ENCODE measurements at regions not wholly inside any gene's neighbourhood (a gene's known extent, or its start where the extent isn't known, plus 50 kb on each side); places are given as distances from the start of the nearest gene placed in this dataset.
"Not testable (repeated sequence)": the region's sequence is repeated elsewhere in the genome, so short reads cannot be mapped to it uniquely, and the experiment has no call there.

GRCh38 chr13:43964698-43965458 is 85.2 kb downstream of the LACC1 start:
- H3K36me3 ChIP-seq (ENCODE audit: insufficient read depth, insufficient read length, low read length): no peaks in the 10 kb centered on the region

GRCh38 chr13:43965459-43965845 is 85.7 kb downstream of the LACC1 start:
- no peak overlapping the region for H3K9ac ChIP-seq (ENCODE audit: insufficient read length, low read depth)
- no peaks in the 10 kb centered on the region for H3K9me3 ChIP-seq (ENCODE audit: insufficient read depth, low read length)
- no peak overlapping the region for H3K4me3 ChIP-seq (ENCODE audit: insufficient read length, low read depth)
- H3K4me1 ChIP-seq (ENCODE audit: insufficient read depth, insufficient read length): peaks cover 5% of the 10 kb centered on the region
- H3K27me3 ChIP-seq (ENCODE audit: insufficient read depth, insufficient read length): no peaks in the 10 kb centered on the region
- TF ChIP-seq YY1 (IDR thresholded peaks at IDR 0.05; ENCODE audit: insufficient read depth, insufficient read length) (no peak), SUZ12 (IDR thresholded peaks at IDR 0.05; ENCODE audit: extremely low read depth, insufficient read depth, insufficient read length) (no peak), ZNF274 (IDR thresholded peaks at IDR 0.05; ENCODE audit: low read depth, low read length) (no peak)
- DNase-seq (ENCODE audit: low read depth, low spot score): no peak
- no peaks in the 10 kb centered on the region for H3K36me3 ChIP-seq (ENCODE audit: insufficient read depth, insufficient read length, low read length)

More at GRCh38 chr13:43964698-43965458, 85.2 kb downstream of the LACC1 start:
- TF ChIP-seq ZNF274 (IDR thresholded peaks at IDR 0.05; ENCODE audit: low read depth, low read length) (no peak), SUZ12 (IDR thresholded peaks at IDR 0.05; ENCODE audit: extremely low read depth, insufficient read depth, insufficient read length) (no peak), YY1 (IDR thresholded peaks at IDR 0.05; ENCODE audit: insufficient read depth, insufficient read length) (no peak)
- Histone ChIP-seq H3K9me3 (ENCODE audit: insufficient read depth, low read length) (no peaks in the 10 kb centered on the region), H3K9ac (ENCODE audit: insufficient read length, low read depth) (no peak overlapping the region), H3K4me3 (ENCODE audit: insufficient read length, low read depth) (no peak overlapping the region), H3K4me1 (ENCODE audit: insufficient read depth, insufficient read length) (peaks cover 5% of the 10 kb centered on the region), H3K27me3 (ENCODE audit: insufficient read depth, insufficient read length) (no peaks in the 10 kb centered on the region)
- DNase-seq (ENCODE audit: low read depth, low spot score): no peak

- not testable (repeated sequence) for H3K4me1 ChIP-seq (ENCODE audit: insufficient read depth, insufficient read length); H3K9me3 ChIP-seq (ENCODE audit: insufficient read depth, low read length); H3K36me3 ChIP-seq (ENCODE audit: insufficient read depth, insufficient read length, low read length); H3K27me3 ChIP-seq (ENCODE audit: insufficient read depth, insufficient read length); H3K4me3 ChIP-seq (ENCODE audit: insufficient read length, low read depth); DNase-seq (ENCODE audit: low read depth, low spot score); H3K9ac ChIP-seq (ENCODE audit: insufficient read length, low read depth)
Measured at GRCh38 chr13:43968251-43968942, 88.7 kb downstream of the LACC1 start.

GRCh38 chr13:43968943-43969690 is 89.4 kb downstream of the LACC1 start:
- H3K4me3 ChIP-seq (ENCODE audit: insufficient read length, low read depth); DNase-seq (ENCODE audit: low read depth, low spot score); H3K9ac ChIP-seq (ENCODE audit: insufficient read length, low read depth); H3K27me3 ChIP-seq (ENCODE audit: insufficient read depth, insufficient read length); H3K36me3 ChIP-seq (ENCODE audit: insufficient read depth, insufficient read length, low read length); H3K9me3 ChIP-seq (ENCODE audit: insufficient read depth, low read length); H3K4me1 ChIP-seq (ENCODE audit: insufficient read depth, insufficient read length): not testable (repeated sequence)

- H3K9me3 ChIP-seq (ENCODE audit: insufficient read depth, low read length); H3K4me3 ChIP-seq (ENCODE audit: insufficient read length, low read depth); DNase-seq (ENCODE audit: low read depth, low spot score); H3K27me3 ChIP-seq (ENCODE audit: insufficient read depth, insufficient read length); H3K36me3 ChIP-seq (ENCODE audit: insufficient read depth, insufficient read length, low read length); H3K4me1 ChIP-seq (ENCODE audit: insufficient read depth, insufficient read length); H3K9ac ChIP-seq (ENCODE audit: insufficient read length, low read depth): not testable (repeated sequence)
Measured at GRCh38 chr13:43969919-43970318, 90.2 kb downstream of the LACC1 start.

- not testable (repeated sequence) for H3K36me3 ChIP-seq (ENCODE audit: insufficient read depth, insufficient read length, low read length); DNase-seq (ENCODE audit: low read depth, low spot score); H3K27me3 ChIP-seq (ENCODE audit: insufficient read depth, insufficient read length); H3K9ac ChIP-seq (ENCODE audit: insufficient read length, low read depth); H3K4me1 ChIP-seq (ENCODE audit: insufficient read depth, insufficient read length); H3K4me3 ChIP-seq (ENCODE audit: insufficient read length, low read depth); H3K9me3 ChIP-seq (ENCODE audit: insufficient read depth, low read length)
Measured at GRCh38 chr13:43970520-43971242, 91.0 kb downstream of the LACC1 start.

- not testable (repeated sequence) for DNase-seq (ENCODE audit: low read depth, low spot score); H3K4me1 ChIP-seq (ENCODE audit: insufficient read depth, insufficient read length); H3K4me3 ChIP-seq (ENCODE audit: insufficient read length, low read depth); H3K27me3 ChIP-seq (ENCODE audit: insufficient read depth, insufficient read length); H3K9ac ChIP-seq (ENCODE audit: insufficient read length, low read depth); H3K36me3 ChIP-seq (ENCODE audit: insufficient read depth, insufficient read length, low read length); H3K9me3 ChIP-seq (ENCODE audit: insufficient read depth, low read length)
Measured at GRCh38 chr13:43971324-43971723, 91.6 kb downstream of the LACC1 start.
